Muscle of back (tissue), 3 donors: ENCODE measurements at regions not wholly inside any gene's neighbourhood (a gene's known extent, or its start where the extent isn't known, plus 50 kb on each side); places are given as distances from the start of the nearest gene placed in this dataset.
"Not testable (repeated sequence)": the region's sequence is repeated elsewhere in the genome, so short reads cannot be mapped to it uniquely, and the experiment has no call there.

ENCODE experiments used
- DNase-seq, 3 donors: peaks; one replicate each; pipeline versions ENCODE4 v3.0.0 to v3.0.0-alpha.2; 2013

- DNase-seq, result no peak
Observed at GRCh38 chr5:19048726-19049125, 939.3 kb downstream of the CDH18 start.

- no peak for DNase-seq
Observed at GRCh38 chr5:19058216-19058615, 929.8 kb downstream of the CDH18 start.

GRCh38 chr5:19064094-19064493, 923.9 kb downstream of the CDH18 start:
- DNase-seq, result no peak

GRCh38 chr5:19067741-19068140, 920.3 kb downstream of the CDH18 start:
- DNase-seq, result no peak

GRCh38 chr5:19098434-19098833, 889.6 kb downstream of the CDH18 start:
- no peak for DNase-seq

GRCh38 chr5:19099195-19099594, 888.8 kb downstream of the CDH18 start:
- no peak for DNase-seq

- peak in 1 of 3 donors; percentile 6 for DNase-seq
Observed at GRCh38 chr5:19104948-19105347, 883.1 kb downstream of the CDH18 start.

- no peak for DNase-seq
Observed at GRCh38 chr5:19122923-19123322, 865.1 kb downstream of the CDH18 start.

GRCh38 chr5:19125956-19126713, 861.9 kb downstream of the CDH18 start:
- no peak for DNase-seq

GRCh38 chr5:19140276-19140675, 847.7 kb downstream of the CDH18 start:
- no peak for DNase-seq

- DNase-seq, result not testable (repeated sequence)
Observed at GRCh38 chr5:19141937-19142524, 846.0 kb downstream of the CDH18 start.

GRCh38 chr5:19142713-19143414, 845.1 kb downstream of the CDH18 start:
- DNase-seq, result not testable (repeated sequence)

- DNase-seq, result no peak
Observed at GRCh38 chr5:19143935-19144334, 844.1 kb downstream of the CDH18 start.

- peak; percentile 52 to 75 (median 55) for DNase-seq
Observed at GRCh38 chr5:19169426-19169825, 818.6 kb downstream of the CDH18 start.

GRCh38 chr5:19172926-19173470, 815.0 kb downstream of the CDH18 start:
- DNase-seq, result no peak

GRCh38 chr5:19175776-19176570, 812.0 kb downstream of the CDH18 start:
- DNase-seq, result no peak

- DNase-seq, result no peak
Observed at GRCh38 chr5:19179571-19179970, 808.4 kb downstream of the CDH18 start.

- no peak for DNase-seq
Observed at GRCh38 chr5:19189176-19189575, 798.8 kb downstream of the CDH18 start.

- no peak for DNase-seq
Observed at GRCh38 chr5:19193631-19194030, 794.4 kb downstream of the CDH18 start.

GRCh38 chr5:19196631-19197030, 791.4 kb downstream of the CDH18 start:
- no peak for DNase-seq

- DNase-seq, result no peak
Observed at GRCh38 chr5:19200251-19200650, 787.7 kb downstream of the CDH18 start.

GRCh38 chr5:19208397-19208796, 779.6 kb downstream of the CDH18 start:
- DNase-seq, result no peak
